ENCODE measurements at regions not wholly inside any gene's neighbourhood (a gene's known extent, or its start where the extent isn't known, plus 50 kb on each side); places are given as distances from the start of the nearest gene placed in this dataset.

GRCh38 chr18:42632801-42633200 is 482.7 kb downstream of the RIT2 start:
- DNase-seq (ENCODE audit: low read depth), result no peak

GRCh38 chr18:42635378-42636048 is 480.0 kb downstream of the RIT2 start:
- no peak for DNase-seq (ENCODE audit: low read depth)

GRCh38 chr18:42636309-42636708 is 479.2 kb downstream of the RIT2 start:
- DNase-seq (ENCODE audit: low read depth), result no peak

- DNase-seq (ENCODE audit: low read depth), result no peak
Measured at GRCh38 chr18:42640160-42640559, 475.3 kb downstream of the RIT2 start.

- DNase-seq (ENCODE audit: low read depth), result no peak
Measured at GRCh38 chr18:42641996-42642395, 473.5 kb downstream of the RIT2 start.

- no peak for DNase-seq (ENCODE audit: low read depth)
Measured at GRCh38 chr18:42644729-42645131, 470.8 kb downstream of the RIT2 start.

- no peak for DNase-seq (ENCODE audit: low read depth)
Measured at GRCh38 chr18:42649331-42650035, 466.0 kb downstream of the RIT2 start.

- no peak for DNase-seq (ENCODE audit: low read depth)
Measured at GRCh38 chr18:42654556-42654955, 460.9 kb downstream of the RIT2 start.

GRCh38 chr18:42657551-42657950 is 457.9 kb downstream of the RIT2 start:
- DNase-seq (ENCODE audit: low read depth), result no peak

GRCh38 chr18:42658171-42658570 is 457.3 kb downstream of the RIT2 start:
- DNase-seq (ENCODE audit: low read depth), result no peak

- no peak for DNase-seq (ENCODE audit: low read depth)
Measured at GRCh38 chr18:42659187-42659586, 456.3 kb downstream of the RIT2 start.

GRCh38 chr18:42670860-42671259 is 444.6 kb downstream of the RIT2 start:
- no peak for DNase-seq (ENCODE audit: low read depth)

- DNase-seq (ENCODE audit: low read depth), result no peak
Measured at GRCh38 chr18:42675810-42676209, 439.7 kb downstream of the RIT2 start.

GRCh38 chr18:42683094-42683493 is 432.4 kb downstream of the RIT2 start:
- DNase-seq (ENCODE audit: low read depth), result no peak

GRCh38 chr18:42689310-42689709 is 426.2 kb downstream of the RIT2 start:
- DNase-seq (ENCODE audit: low read depth), result no peak
